GM21526 (cell line): ENCODE measurements at regions not wholly inside any gene's neighbourhood (a gene's known extent, or its start where the extent isn't known, plus 50 kb on each side); places are given as distances from the start of the nearest gene placed in this dataset.

Source experiments
- ATAC-seq: cut with Tn5 transposase; IDR thresholded peaks from one replicate; pipeline ENCODE4 v1.9.1; 2021; ENCODE audit warnings: moderate library complexity; ENCODE audit not compliant: unreplicated experiment, low FRiP score

DNA sequence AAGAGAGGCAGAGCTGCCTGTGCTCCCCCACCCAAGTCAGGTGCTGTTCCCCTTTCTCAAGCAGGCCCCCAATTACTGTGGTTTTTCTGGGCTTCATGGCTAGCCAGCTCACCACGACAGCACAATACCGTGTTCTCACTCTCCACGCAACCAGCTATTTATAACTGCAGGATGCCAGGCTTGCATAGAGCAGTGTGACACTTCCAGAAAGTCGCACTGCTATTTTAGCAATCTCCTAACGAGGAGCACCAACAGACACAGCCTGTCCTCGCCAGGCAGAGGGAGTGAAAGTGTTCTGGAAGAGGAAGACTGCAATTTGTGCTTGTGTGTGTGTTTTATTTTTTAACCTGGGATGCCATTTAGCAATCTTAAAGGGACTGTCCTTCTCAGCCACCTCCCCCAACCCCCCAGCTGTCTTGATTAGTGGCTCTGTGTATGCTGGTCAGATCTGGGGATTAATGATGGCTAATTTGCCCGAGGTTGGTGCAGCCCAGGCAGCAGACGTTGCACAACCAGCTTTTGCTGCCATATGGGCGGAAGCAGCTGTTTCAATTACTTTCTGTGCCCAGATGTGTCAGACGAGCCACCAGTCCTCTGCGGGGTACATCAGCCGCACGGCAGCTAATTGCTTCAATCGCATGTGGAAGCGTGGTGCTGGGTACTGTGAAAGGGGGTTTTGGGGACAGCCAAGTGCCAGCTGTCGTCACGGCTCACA, 268.0 kb upstream of the ARRDC4 start:
- no peak for ATAC-seq

DNA sequence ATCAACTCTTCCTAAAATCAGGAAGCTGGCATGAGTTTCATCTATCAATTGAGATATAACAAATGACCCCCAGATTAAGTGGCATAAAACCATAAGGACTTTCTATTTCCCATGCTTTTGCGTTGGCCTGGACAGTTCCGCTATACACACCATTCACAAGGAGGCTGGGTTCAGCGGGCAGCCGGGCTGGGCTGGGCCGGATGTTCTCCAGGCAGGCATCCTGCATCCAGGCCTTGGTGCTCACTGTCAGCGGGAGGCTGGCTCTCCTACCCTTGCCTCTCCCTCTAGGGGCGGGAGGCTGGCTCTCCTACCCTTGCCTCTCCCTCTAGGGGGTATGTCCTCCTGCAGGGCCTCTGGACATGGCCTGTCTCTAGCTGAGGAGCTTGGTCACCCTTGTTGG, 266.0 kb upstream of the ARRDC4 start:
- no peak for ATAC-seq

DNA sequence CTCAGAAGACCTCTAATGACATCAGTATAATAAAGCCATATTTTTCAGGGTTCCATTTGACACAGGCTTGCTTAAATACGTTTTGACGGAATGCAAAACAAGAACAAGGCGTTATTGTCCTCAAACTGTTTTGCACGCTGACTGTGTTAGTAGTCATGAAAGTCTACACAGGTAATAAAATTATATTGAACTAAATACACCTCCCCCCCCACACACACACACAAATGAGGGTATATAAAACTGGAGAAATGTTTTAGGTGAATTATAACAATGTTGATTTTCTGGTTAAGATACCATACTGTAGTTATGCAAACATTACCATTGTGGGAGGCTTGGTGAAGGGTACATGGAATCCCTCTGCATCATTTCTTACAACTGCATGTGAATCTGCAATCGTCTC, 257.1 kb upstream of the ARRDC4 start:
- ATAC-seq = no peak

DNA sequence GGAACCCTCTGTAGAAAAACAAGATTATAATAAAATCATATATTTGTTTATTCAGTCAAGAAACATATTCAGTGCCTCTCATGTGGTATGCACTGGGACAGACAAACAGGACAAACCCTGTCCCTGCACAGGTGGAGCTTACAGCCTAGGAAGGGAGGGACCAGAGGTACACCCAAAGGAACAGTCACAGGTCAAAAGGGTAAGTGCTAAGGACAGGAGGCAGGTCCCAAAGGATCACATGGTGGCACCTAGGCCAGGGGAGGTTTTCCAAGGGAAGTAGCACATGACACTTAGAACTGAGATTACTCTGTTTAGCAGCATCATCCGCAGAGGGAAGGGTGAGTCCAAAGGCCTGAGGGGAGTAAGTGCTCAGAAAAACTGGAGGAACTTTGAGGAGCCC, 254.4 kb upstream of the ARRDC4 start:
- ATAC-seq = no peak

DNA sequence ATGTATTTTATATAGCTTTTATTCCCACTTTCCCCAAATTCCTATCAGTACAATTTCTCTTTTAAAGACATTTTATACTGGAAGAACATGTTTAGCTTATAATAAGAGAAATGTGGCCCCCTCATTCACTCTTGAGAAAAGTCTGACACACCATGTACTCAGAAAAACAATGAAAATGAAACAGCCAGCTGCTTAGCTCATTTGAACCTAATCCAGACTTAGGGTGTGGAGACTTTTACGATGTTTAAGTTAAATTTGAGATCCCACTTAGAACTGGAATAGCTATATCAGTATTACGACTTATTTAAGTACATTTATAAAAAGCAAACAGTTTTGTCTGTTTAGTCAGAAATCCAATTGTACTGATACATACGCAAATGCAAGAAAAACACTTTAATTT, 252.3 kb upstream of the ARRDC4 start:
- no peak for ATAC-seq

DNA sequence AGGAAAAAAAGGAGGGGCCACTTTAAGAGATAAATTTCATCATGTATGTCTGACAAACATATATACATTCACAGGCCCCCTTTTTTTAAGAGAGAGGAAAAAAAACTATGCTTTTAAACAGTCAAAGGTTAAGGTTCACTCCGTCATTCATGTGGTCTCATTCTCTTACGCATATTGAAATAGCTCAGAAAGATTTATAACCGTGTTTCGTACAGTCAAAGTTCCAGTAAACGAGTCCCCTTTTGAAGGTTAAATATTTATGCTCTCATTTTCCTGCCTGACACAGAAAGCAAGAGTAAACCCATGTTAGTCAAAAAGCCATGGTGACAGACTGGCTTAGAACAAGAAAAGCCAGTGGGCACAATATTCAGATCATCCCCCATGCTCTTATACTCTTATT, 248.0 kb upstream of the ARRDC4 start:
- ATAC-seq = no peak

DNA sequence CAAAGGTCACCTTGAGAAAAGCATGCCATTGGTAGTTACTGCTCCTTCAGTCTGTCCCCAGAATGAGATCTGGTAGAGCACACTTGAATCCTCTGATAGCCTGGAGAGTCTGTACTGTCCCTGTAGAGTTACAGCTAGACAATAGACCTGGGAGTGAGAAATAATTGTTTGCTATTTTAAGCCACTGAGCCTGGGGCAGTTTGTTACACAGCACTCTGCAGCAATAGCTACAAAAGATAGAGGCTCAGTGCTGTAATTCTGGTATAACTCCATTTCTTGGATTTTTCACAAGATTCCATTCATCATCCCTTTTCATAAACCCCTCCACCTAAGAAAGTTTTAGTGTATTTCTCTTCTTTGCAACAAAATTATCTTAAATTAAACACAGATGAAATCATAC, 242.7 kb upstream of the ARRDC4 start:
- ATAC-seq = no peak

DNA sequence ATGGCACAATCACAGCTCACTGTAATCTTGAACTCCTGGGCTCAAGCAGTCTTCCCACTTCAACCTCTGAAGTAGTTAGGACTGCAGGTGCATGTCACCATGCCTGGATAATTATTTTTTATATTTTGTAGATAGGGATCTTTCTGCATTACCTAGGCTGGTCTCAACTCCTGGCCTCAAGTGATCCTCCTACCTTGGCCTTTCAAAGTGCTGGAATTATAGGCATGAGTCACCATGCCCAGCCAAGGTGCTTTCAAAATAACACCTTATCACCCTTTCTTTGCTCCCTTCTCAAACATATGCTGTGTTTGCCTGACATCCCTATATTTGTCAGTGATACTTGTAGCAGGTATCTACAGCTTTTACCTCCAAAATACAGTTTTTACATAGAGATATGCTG, 242.0 kb upstream of the ARRDC4 start:
- ATAC-seq = no peak

DNA sequence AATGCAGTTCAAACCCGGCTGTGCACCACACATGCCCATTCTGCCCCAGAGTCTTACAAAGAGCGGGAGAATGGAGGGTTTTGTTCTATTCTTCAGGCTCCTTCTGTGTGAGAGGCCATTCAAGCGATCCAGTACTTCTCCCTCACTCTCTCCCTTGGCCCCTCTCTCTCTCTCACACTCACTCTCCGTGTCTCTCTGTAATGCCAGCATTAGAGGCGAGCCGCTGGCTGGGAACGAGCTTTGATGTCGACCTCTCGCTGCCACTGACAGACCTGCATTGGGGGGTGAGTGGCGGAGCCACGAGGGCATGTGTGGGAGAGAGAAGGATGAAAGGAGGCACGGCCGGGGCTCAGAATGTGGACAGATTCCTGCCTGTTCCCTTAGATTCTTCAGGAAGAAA, 231.7 kb upstream of the ARRDC4 start:
- no peak for ATAC-seq

DNA sequence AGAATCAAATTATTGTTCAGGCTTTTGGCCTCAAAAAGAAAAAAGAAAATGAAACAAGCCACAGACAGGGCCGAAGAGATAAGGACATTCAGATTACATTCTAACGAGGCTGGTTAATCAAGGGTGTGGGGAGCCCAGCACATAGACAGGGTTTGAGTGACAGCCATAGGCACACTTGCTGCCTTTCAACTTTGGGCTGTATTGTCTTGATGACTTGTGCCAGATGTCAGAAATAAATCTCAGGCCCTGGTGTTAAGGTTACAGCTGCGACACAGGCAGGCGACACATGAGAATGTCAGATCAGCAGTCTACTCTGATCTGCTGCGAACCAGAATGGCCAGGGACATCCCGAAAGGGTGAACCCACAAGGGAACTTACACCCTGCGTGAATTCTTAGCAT, 231.2 kb upstream of the ARRDC4 start:
- no peak for ATAC-seq

DNA sequence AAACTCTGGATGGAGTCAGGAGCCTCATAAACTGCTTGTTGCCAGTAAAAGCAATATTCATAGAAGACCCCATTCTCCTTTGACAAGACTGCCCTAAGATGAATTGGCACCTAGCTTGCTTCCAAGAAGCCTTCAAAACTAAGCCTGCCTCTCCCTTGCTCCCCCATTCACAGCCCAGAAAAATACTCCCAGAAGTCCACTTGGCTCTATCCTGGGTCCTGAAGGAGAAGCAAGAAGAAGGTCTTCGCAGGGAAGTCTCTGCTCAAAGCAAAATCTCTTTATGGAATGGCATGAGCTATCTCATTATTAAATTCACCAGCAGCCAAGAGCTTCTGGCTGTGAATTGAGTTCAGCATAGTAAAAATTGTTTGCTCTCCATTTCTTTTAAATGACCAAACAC, 230.2 kb upstream of the ARRDC4 start:
- ATAC-seq = no peak

DNA sequence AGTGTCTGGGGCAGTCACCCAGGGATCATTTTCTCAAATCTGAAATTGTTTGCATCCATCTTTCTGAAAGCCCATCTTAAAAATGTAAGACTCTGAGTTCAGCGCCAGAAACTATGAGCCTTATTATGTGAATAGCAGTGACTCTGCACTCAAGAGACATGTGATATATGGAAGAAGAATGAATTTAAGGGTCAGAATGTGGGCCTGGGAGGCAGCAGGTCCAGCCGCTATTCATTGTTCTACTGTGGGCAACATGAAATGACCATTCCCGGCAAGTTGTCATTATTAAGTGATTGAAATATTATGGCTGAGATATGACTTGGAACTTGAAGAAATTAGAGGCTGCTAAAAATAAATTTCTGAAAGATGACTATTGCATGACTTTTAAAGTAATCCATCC, 228.6 kb upstream of the ARRDC4 start:
- ATAC-seq = no peak

DNA sequence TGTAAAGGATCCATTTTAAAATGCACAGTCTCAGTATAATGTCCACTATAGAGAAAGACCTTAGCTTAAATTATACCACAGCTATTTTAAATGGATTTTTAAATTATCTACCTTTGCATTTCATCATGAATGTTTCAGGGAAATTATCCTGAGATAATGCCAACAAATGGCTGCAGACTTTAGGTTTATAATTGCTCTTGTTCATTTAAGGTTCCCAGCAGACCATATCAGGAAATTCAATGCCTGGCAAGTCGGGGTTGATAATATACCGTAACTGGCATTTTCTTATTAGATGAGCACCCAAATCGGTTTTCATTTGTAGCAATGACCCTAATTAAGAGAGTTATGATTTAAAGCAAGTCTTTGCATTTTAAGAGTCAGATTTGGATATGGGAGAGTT, 227.1 kb upstream of the ARRDC4 start:
- ATAC-seq = no peak

DNA sequence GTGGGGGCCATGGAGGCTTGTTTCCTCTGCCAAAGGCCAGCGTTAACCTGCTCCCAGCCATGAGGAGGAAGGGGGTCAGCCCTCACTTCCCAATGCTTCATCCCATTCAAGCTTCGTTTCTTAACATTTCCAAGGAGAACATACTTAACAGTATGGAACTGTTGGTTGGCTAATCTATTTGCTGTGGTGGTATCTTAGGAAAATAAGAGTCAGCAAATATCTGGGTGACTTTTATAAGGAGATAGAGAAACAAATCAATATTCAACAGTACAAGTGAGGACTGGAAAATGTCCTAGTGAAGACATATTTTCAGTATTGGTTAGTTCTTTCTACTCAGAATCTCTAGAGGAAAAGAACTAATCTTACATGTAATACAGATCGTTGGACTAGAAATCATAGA, 223.8 kb upstream of the ARRDC4 start:
- no peak for ATAC-seq

DNA sequence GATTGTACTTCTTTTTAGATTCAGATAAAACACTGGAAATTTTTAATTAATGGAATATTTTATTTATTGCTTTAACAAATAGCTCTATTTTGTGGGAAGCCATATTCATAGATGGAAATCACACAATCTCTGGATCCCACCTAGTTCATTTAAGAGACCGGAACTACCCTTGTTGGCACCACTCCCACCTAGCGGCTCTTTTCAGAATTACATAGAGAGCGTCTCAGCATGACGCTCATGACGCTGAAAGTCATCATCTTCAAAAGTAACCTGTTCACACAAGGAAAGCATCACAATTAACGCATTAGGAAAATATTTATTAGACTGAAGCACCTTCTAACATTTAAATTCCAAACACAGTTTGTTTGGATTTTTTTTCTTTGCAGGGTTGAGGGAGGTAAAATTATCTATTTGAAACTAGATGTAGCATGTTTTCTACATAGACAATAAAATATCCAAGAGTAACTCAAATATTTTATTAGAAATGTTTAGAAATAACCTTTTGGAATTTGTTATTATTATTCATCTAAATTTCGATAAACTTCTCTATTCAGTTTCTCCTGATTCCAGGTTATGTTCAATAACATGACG, 214.9 kb upstream of the ARRDC4 start:
- ATAC-seq = no peak

DNA sequence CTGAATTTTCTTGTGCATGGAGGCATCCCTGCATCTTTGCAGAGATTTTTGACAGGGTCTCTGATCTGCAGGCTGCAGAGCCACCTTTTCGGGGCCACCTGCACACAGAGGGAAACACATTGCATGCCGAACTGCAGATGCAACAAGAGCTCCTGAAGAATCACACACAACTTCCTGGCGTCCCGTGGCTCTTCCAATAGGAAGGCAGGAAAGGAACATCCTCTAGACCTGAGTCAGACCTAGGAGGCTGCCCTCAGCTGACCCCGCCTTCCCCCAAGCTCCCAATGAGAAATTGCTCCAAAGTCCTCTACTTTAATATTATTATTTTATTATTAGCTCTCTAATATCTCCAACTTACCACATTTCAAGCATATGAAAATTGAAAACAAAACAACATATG, 213.2 kb upstream of the ARRDC4 start:
- ATAC-seq = no peak

DNA sequence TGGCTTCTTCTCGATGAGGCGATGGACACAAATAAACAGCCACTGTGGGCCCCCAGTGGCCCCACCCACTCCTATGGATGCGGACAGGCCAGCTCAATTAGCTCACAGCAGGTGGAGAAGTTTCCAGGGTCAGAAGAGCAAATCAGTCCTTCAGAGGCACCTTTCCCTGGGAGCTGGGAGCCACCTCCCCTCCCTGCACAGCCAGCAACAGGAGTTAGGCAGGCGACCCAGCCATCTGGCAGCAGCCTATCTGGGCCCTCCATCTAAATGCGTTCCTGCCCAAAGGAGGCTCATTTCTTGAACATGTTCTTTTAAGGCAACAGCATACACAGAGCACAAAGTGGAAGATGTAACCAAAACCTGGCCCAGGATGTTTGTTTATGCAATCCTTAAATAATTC, 211.9 kb upstream of the ARRDC4 start:
- no peak for ATAC-seq

DNA sequence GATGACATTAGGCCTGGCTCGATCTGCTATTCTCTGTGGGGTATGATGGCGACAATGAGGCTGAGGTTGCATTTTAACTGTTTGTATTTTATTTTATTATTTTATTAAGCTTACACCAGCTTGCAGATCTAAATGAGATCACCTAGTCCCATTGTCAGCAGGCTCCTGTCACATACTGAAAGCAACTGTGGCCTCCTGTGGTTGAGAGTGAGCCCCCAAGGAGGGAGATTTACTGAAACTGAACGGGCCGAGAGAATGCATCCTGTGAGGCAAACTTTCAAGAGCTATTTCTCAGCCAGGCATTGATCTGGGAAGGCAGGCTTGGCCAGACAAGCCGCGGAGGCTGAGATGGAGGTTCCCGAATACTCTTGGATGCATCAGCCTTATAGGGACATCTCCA, 210.4 kb upstream of the ARRDC4 start:
- no peak for ATAC-seq

DNA sequence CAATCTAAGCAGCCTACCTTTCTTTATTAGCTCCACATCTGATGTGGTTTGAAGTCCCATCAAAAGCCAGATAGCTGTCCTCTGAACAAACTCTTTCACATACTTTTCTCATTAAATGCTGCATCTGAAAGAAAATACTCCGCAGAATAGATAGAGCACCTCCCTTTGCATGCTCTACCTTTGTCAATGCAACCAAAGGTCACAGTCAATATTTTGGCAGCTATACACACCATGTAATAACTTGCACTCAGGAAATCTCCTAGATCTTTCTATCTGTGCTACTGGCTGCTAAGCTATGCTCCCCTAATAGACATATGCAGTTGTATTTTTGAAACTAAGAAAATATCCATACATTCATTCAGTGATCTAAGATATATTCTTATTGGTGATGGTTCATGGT, 204.8 kb upstream of the ARRDC4 start:
- no peak for ATAC-seq

DNA sequence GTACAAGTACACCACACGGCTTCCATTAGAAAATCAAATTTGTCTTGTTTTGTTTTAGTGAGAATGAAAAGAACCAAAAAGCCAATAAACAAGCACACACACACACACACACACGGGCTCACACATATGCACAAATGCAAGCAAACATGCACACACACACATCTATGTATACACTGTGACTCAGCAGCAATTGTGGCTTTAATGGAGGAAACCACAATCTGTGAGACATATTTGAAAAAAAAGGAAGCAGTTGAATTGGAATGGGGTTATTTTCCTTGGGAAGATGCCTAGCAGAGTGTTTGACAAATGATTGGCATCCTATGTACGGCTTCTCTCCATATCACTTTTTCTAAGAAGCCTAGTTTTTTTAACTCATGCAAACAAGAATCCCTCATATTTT, 201.1 kb upstream of the ARRDC4 start:
- ATAC-seq = no peak

DNA sequence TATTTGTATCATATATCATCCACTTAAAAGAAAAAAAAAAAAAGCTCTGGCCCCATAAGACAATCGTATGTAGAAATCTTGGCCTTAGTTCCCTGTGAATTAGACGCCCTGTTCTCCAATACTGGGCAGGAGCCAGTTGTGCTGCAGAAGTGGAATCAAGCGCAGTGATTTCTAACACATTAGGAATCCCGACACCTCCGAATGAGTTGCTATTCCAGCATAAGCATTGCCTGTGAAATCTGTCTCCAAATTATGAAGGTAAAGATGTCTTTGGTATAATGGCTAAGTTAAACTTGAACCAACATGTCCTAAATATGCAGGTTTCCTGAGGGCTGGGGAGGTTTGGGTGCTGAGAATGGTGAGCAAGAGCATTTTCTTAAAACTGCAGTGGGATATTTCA, 199.4 kb upstream of the ARRDC4 start:
- no peak for ATAC-seq

DNA sequence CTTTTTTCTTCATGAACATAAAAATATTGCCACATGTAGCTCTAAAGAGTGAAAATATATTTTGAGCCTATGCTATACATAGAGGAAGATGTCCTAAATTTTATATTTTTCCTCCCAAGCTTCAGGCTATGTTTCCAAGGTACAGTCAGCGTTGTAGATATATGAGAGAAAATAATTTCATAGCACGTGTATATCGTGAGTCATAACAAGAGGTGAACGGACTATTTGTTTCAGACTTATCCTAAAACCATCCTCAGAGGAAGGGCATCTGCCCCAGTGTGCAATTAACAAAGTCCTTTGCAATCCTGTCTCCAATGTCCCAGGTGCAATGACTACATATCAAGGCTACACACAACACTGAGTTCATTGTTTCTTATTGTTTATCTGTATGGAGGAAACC, 177.3 kb upstream of the ARRDC4 start:
- ATAC-seq = no peak

DNA sequence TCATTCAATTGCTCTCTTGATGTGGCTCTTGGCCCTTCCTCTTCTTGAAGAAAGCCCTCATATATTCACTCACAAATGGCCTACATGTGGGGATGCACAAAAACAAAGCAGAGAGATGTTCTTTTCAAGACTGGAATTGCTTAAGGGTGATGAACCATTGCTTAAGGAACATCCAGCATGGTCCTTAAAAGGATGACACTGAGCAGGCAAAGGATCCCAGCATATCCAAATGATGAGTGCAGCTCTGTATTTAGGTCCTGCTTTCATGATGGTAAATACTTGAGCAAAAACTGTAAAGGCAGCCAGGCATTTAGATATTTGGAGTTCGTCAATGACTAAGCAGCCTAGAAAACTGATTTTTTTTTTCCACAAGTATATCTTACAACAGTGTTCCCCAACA, 173.8 kb upstream of the ARRDC4 start:
- ATAC-seq = no peak
